Gastroesophageal sphincter (tissue), 3 donors: ENCODE measurements at regions not wholly inside any gene's neighbourhood (a gene's known extent, or its start where the extent isn't known, plus 50 kb on each side); places are given as distances from the start of the nearest gene placed in this dataset.

Experiments
- CTCF ChIP-seq, 4 experiments: fragments of 200-600 bp in 2 of 4; fragments of 450-650 bp in 2 of 4; sonication (generic) in 1 of 4; IDR thresholded peaks; one replicate each; pipeline ENCODE4 v1.5.1; 2017 to 2019; ENCODE audit warnings: antibody characterized with exemption in 4 of 4, mild to moderate bottlenecking in 2 of 4, moderate library complexity in 2 of 4
- EP300 ChIP-seq: sonication (generic); formaldehyde crosslinking; IDR thresholded peaks from one replicate; pipeline ENCODE4 v1.6.1; 2017; ENCODE audit warnings: antibody characterized with exemption, mild to moderate bottlenecking
- POLR2A ChIP-seq, 2 donors: fragments of 450-650 bp; IDR thresholded peaks; one replicate each; pipeline ENCODE4 v1.6.1; 2017; ENCODE audit warnings: antibody characterized with exemption in 2 of 2, mild to moderate bottlenecking in 2 of 2, moderate library complexity in 1 of 2
- POLR2AphosphoS5 ChIP-seq: sonication (generic); formaldehyde crosslinking; IDR thresholded peaks from one replicate; pipeline ENCODE4 v1.6.1; 2017; ENCODE audit warnings: antibody characterized with exemption

DNA sequence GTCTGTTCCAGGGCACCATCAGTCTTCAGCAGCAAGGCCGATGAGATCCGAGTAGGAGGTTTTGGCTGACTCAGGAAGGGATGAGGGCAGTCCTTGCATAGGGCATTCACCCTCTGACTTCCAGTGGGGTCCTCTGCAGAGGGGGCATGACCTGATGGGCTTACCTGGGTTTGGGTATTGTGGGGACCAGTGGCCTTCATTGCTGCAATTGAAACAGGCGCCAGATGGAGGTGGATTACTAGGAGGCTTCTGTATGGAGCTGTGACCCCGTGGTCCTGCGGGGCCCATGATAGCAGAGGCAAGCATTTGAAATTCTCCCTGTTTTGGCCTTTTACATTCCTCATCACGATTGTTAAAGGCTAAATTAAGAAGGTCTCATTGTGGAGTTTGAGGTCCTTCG lies 2448.7 kb downstream of the TP53TG3F start:
- TF ChIP-seq CTCF (IDR thresholded peaks at IDR 0.05) (no peak), POLR2A (IDR thresholded peaks at IDR 0.05) (no peak), EP300 (no peak), POLR2AphosphoS5 (no peak)
